Suprapubic skin (tissue), 4 donors: ENCODE measurements at regions not wholly inside any gene's neighbourhood (a gene's known extent, or its start where the extent isn't known, plus 50 kb on each side); places are given as distances from the start of the nearest gene placed in this dataset.

Experiments
- EP300 ChIP-seq: sonication (generic); formaldehyde crosslinking; IDR thresholded peaks from one replicate; pipeline ENCODE4 v1.6.1; 2017; ENCODE audit warnings: antibody characterized with exemption
- POLR2A ChIP-seq, 2 donors: fragments of 450-650 bp; IDR thresholded peaks; one replicate each; pipeline ENCODE4 v1.6.1; 2017; ENCODE audit warnings: antibody characterized with exemption in 2 of 2, mild to moderate bottlenecking in 2 of 2, moderate library complexity in 2 of 2
- POLR2AphosphoS5 ChIP-seq, 3 donors: sonication (generic); formaldehyde crosslinking; IDR thresholded peaks; one replicate each; pipeline ENCODE4 v1.6.1; 2017; ENCODE audit warnings: antibody characterized with exemption in 3 of 3
- TF ChIP-seq, protein P1 (sequence below), 2 donors: fragments of 200-600 bp in 1 of 2; fragments of 450-650 bp in 1 of 2; sonication (generic) in 1 of 2; IDR thresholded peaks; one replicate each; pipeline ENCODE4 v1.5.1; 2016 to 2019; ENCODE audit warnings: antibody characterized with exemption in 2 of 2, mild to moderate bottlenecking in 1 of 2, moderate library complexity in 1 of 2

DNA sequence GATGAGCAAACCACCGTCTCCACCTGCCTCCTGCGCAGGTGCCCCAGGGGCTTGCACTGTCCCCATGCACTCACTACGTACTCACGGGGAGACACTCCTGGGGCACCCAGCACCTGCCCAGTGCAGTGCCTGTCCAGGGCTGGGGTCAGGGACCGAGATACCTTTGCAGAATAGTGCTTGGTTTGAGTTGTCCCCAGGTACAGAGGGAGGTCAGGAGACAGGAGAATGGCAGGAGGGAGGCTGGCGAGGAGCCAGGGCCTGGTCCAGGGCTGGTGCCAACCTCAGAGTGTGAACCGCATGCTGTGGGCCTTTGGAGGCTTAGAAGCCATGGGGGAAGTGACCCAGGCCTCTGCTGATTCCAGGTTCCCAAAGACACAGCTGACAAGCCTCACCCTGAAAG is 110.1 kb upstream of the GPR26 start:
- no peak for TF ChIP-seq POLR2A (IDR thresholded peaks at IDR 0.05)
- TF ChIP-seq, protein P1, sequence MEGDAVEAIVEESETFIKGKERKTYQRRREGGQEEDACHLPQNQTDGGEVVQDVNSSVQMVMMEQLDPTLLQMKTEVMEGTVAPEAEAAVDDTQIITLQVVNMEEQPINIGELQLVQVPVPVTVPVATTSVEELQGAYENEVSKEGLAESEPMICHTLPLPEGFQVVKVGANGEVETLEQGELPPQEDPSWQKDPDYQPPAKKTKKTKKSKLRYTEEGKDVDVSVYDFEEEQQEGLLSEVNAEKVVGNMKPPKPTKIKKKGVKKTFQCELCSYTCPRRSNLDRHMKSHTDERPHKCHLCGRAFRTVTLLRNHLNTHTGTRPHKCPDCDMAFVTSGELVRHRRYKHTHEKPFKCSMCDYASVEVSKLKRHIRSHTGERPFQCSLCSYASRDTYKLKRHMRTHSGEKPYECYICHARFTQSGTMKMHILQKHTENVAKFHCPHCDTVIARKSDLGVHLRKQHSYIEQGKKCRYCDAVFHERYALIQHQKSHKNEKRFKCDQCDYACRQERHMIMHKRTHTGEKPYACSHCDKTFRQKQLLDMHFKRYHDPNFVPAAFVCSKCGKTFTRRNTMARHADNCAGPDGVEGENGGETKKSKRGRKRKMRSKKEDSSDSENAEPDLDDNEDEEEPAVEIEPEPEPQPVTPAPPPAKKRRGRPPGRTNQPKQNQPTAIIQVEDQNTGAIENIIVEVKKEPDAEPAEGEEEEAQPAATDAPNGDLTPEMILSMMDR (IDR thresholded peaks at IDR 0.05), result no peak
- TF ChIP-seq POLR2AphosphoS5 (IDR thresholded peaks at IDR 0.05), result no peak
- no peak for TF ChIP-seq EP300
